HG02885 (cell line): ENCODE measurements at regions not wholly inside any gene's neighbourhood (a gene's known extent, or its start where the extent isn't known, plus 50 kb on each side); places are given as distances from the start of the nearest gene placed in this dataset.

Source experiments
- ATAC-seq: cut with Tn5 transposase; IDR thresholded peaks from one replicate; pipeline ENCODE4 v1.9.1; 2021; ENCODE audit warnings: mild to moderate bottlenecking; ENCODE audit not compliant: unreplicated experiment, poor library complexity

DNA sequence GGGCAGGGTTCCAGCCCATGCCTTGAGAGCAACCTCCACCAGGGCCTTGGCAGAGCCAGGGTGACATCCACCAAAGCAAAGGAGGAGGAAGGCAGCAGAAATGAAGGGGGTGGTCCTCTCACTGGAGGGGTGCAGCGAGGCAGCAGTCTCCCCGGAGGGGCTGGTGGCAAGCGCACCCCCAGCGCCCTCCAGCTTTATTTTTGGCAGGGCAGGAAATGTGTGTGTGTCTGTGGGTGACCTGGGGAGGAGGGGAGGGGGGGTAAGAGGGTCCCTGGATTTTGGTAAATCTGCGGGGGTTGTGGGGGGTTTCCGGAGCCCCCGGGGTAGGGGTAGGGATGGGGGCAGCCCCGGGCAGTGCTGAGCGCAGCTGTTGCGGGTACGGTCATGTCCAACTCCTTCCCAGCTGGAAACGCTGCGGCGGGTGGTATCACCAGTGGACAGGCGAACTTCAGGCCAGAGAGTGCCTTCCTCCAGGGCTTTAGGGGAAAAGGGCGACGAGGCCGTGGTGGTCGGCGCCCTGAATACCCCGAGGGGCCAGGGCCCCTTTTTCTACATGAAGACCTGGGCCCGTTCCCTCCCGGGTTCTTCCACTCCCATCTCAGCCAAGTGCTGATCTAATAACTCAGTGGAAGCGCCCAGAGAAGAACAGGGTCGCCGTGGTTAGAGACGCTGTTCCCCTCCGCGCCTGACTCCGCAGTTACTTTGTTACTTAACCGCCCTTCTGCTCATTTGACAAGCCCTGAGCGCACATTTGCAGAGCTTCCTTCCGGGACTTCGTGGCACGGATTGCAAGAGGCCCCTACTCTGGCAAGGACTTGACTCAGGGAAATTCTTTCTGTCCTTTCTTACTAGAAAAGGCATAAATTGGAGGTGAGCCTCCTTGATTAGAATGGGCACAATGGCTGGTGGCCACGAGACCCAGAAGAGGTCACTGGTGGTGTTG, 55.2 kb downstream of the FOS start:
- no peak for ATAC-seq

DNA sequence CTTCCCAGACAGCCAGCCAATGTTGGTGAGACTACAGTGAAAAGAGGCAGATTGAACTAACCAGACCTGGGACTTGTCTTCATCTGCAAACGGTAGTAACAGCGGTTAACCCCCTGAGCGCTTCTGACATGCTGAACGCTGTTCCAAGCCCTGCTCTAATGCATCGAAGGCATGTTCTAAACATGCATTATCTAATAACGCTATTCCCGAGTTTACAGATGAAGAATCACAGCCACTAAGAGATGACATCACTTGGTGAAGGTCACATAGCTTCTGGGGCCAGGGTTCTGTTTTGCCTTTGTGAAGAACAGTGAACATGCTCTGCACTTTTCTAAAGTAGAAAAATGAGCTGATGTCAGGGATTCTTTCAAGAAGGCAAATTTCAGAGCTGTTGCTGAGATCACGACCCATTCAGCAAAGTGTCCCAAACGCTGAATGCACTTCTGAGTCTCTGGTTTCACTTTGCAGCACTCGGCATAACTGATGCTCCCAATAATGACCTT, 56.0 kb downstream of the FOS start:
- no peak for ATAC-seq

- ATAC-seq: no peak
Measured at GRCh38 chr14:75335571-75335970, 56.9 kb downstream of the FOS start.

DNA sequence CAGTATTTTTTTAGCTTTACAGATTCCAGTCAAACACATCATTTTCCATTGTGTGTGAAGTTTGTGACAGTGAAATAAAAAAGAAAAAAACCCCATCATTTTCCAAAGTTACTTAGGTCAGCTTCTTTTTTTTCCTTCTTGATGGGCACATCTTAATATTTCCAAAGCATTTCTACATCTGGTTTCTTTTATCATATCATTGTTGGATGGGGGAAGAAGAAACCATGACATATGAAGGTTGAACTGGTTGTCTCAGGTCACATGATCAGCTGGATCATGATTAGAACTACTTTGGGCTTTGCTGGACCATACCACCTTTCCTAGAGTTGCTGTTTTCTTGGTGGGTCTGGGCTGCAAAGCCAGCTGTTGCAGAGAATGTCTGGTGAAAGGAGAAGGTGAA, 59.8 kb downstream of the FOS start:
- ATAC-seq: no peak

DNA sequence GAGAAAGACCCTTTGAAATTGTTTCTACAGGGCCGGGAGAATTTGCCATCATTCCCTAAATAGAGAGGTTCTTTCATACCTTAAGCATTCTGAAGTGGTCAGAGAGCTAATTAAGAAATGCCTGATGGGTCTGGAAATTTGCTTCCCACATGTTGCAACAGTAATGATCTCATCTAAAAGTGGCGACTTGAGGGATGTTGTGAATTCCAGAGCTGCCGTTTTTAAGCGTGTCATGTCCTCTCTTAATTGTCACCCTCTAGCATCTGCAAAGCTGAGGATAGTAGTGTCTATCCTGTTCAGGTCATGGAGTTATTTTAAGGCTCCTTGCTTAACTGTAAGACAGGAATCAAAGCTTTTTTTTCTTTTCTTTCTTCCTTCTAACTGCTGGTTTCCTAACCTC, 60.4 kb downstream of the FOS start:
- ATAC-seq: no peak

DNA sequence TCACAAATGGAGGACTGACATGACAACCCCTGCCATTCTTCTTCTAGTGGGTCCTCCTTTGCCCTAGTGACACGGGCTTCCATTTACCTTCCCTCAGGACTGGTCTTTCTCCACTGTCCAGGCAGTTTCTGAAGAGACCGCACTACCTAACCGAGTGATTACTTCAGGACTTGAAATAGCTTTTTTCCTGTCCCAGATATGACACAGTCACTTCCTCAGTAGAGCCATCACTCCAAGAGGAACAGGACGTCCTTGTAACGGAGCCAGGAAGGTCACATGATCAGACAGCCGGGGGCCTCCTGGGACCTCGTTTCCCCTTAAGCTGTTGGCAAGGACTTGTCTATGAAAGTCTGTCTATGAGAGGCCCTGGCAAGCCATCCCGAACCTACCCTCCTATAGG, 62.3 kb downstream of the FOS start:
- ATAC-seq: no peak

GRCh38 chr14:75341620-75342019, 63.0 kb downstream of the FOS start:
- no peak for ATAC-seq

DNA sequence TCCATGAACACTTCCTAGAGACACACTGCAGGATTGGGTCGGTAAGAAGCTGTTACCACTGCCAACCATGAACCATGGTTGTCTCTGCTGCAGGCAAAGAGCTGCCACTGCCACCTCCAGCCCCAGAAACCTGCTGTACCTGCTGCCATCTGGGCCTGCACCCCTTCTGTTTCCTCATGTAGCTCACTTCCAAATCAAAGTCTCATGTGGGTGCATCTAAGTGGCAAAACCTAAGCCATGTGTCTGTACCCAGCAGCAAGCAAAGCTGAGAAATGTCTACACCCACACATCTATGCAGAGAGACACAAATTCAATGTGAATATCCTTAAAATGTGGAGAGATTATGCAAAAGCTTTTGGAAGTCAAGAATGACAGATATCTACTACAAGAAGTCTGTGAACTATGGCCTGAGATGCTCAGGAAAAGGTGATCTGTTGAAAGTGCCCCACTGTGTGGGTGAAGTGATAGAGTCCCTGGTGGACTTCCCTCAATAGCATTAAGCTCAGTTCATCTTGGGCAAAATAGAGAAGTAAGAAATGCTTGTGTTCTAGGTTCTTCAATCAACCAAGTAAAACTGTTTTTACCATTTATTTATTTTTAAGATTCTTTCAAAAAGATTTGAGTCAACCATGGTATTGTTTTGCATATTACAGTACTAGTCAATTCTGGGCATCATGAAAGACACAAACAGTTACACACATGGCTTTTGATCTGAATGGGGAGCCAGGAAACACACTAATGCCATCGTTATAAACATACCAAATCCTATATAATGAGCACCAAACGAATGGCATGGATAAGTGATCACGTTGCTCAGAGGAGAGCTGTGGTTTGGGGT, 64.4 kb downstream of the FOS start:
- peak; percentile 64 for ATAC-seq

GRCh38 chr14:75343911-75344310, 65.3 kb downstream of the FOS start:
- no peak for ATAC-seq

DNA sequence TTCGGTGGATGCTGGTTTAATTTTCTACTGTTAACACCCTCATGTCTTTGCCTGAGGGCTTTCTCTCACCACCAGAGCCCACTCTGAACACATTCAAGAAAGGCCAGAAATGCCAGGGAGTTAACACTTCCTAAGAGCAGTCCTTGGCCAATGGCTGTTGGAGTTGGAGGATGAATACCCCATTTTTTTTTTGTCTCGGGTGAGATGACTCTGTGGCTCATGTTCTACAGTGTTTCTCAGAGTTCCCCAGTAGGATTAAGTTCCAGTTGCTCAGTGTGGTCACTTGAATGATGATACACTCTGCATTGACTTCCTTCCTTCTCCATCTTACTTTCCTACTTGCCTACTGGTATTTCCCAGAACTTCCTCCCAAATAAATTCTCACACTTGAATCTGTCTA, 65.8 kb downstream of the FOS start:
- no peak for ATAC-seq

GRCh38 chr14:75350505-75351060, 72.0 kb downstream of the FOS start:
- no peak for ATAC-seq

GRCh38 chr14:75359098-75359497, 68.7 kb upstream of the JDP2 start:
- no peak for ATAC-seq

DNA sequence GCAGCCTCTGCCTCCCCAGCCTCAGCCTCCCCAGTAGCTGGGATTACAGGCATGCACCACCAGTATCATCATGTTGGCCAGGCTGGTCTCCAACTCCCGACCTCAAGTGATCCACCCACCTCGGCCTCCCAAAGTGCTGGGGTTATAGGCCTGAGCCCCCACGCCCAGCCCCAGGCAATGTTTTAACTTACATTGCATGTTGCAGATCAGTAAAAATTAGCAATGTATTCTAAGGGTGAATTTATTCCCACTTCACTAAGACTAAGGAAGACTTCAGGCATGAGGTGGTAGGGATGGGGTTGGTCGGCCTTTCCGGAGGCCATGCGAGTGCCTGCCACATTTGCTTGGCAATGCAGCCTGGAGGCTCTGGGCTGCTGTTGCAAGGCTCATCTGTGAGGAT, 66.8 kb upstream of the JDP2 start:
- no peak for ATAC-seq

DNA sequence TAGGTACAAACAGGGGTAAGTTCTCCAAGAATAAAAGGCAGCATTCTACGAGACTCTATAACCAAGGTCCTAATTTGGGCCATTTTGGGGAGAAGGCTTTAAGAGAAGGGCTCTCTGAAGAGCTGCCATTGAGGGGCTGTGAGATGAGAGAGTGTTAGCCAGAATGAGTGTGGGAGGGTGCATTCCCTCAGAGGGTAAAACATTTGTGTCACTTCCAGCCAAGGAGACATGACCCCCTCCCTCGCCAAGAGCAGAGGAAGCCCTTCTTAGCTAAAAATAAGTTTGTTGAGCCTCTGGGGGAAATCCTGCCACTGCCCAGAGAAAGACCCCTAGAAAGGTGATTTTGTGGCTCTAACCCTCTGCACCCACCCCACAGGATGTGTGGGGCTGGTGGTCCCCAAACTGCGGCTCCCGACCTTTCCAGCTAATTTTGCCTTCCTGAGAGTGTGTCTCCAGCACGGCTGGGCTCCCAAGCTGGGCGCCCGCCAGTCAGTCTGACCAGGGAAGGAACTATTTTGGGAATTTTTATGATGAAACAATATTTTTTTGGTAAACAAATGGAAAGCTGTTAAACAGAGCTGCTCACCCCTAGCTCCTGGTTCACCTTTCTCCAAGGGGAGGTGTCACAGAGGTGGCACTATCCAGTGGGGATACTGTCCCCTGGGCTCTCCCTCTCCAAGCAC, 65.9 kb upstream of the JDP2 start:
- ATAC-seq: no peak

DNA sequence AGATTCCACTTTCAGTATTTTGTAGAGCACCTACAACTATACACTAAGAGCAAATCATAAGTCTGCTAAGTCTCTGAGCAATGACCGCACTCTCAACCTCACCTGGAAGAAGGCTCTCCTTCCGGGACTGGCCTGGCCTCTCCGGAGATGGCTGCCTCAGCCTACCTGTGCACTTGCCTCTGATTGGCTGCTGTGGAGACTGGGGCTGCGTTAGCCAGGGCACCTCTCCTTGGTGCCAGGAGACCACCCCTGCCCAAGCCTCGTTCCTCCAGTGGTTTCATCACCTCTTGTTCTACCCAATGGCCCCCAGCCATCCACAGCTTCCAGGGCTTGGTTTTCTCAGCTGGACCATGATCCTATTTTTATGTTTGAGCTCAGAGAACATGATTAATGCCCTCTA, 64.7 kb upstream of the JDP2 start:
- ATAC-seq: no peak

GRCh38 chr14:75363570-75364227, 64.1 kb upstream of the JDP2 start:
- no peak for ATAC-seq

- ATAC-seq: no peak
Measured at GRCh38 chr14:75365116-75365515, 62.7 kb upstream of the JDP2 start.

GRCh38 chr14:75366963-75367362, 60.9 kb upstream of the JDP2 start:
- ATAC-seq: no peak

- no peak for ATAC-seq
Measured at GRCh38 chr14:75368333-75368732, 59.5 kb upstream of the JDP2 start.

- no peak for ATAC-seq
Measured at GRCh38 chr14:75369506-75369905, 58.3 kb upstream of the JDP2 start.
